22Rv1 (cell line): ENCODE measurements at regions not wholly inside any gene's neighbourhood (a gene's known extent, or its start where the extent isn't known, plus 50 kb on each side); places are given as distances from the start of the nearest gene placed in this dataset.

Source experiments
- CTCF ChIP-seq: fragments of 450-650 bp; IDR thresholded peaks from 2 replicates; pipeline ENCODE4 v1.5.1; 2017; ENCODE audit warnings: mild to moderate bottlenecking
- ZFX ChIP-seq: fragments of 450-650 bp; IDR thresholded peaks from 2 replicates; pipeline ENCODE4 v1.6.1; 2017; ENCODE audit warnings: antibody characterized with exemption, borderline replicate concordance

GRCh38 chr3:160092760-160093159 lies 104.1 kb downstream of the IL12A start:
- TF ChIP-seq CTCF: no peak
- no peak for TF ChIP-seq ZFX
